ENCODE measurements at regions not wholly inside any gene's neighbourhood (a gene's known extent, or its start where the extent isn't known, plus 50 kb on each side); places are given as distances from the start of the nearest gene placed in this dataset.

GRCh38 chr9:126038790-126039189, 287.8 kb upstream of the MVB12B start:
- no peak for TF ChIP-seq CTCF (IDR thresholded peaks at IDR 0.05; ENCODE audit: low read depth, low read length, missing input control)
- no peak for TF ChIP-seq MAX (IDR thresholded peaks at IDR 0.05)
- no peak for TF ChIP-seq RXRA (IDR thresholded peaks at IDR 0.05)
- TF ChIP-seq NR2F2 (IDR thresholded peaks at IDR 0.05): no peak
- no peak for TF ChIP-seq RAD21 (IDR thresholded peaks at IDR 0.05)
- no peak for TF ChIP-seq ATF3 (IDR thresholded peaks at IDR 0.05)
- TF ChIP-seq SP1 (IDR thresholded peaks at IDR 0.05): no peak
